Thyroid gland (tissue), 4 donors: ENCODE measurements at regions not wholly inside any gene's neighbourhood (a gene's known extent, or its start where the extent isn't known, plus 50 kb on each side); places are given as distances from the start of the nearest gene placed in this dataset.

Source experiments
- CTCF ChIP-seq, 6 experiments: fragments of 200-600 bp in 3 of 6; fragments of 450-650 bp in 3 of 6; sonication (generic) in 3 of 6; IDR thresholded peaks; one replicate each; pipeline ENCODE4 v1.5.1; 2016 to 2019; ENCODE audit warnings: antibody characterized with exemption in 6 of 6, mild to moderate bottlenecking in 2 of 6, inconsistent platforms in 1 of 6, moderate library complexity in 1 of 6
- POLR2A ChIP-seq, 2 donors: fragments of 450-650 bp; IDR thresholded peaks; one replicate each; pipeline ENCODE4 v1.6.1; 2017; ENCODE audit warnings: antibody characterized with exemption in 2 of 2, mild to moderate bottlenecking in 2 of 2, moderate library complexity in 1 of 2

- TF ChIP-seq CTCF (IDR thresholded peaks at IDR 0.05) (no peak), POLR2A (IDR thresholded peaks at IDR 0.05) (no peak)
Observed at GRCh38 chr6:143611580-143611979, 66.2 kb upstream of the PHACTR2 start.
